Ascending aorta (tissue), 2 donors: ENCODE measurements at regions not wholly inside any gene's neighbourhood (a gene's known extent, or its start where the extent isn't known, plus 50 kb on each side); places are given as distances from the start of the nearest gene placed in this dataset.

Experiments used
- DNase-seq, 2 donors: peaks; one replicate each; pipeline ENCODE4 v3.0.0-alpha.2; 2019; ENCODE audit warnings: low spot score in 2 of 2
- H3K27ac ChIP-seq, 2 donors: fragments of 200-600 bp; sonication (generic); one replicate each; pipeline ENCODE4 v1.5.1; 2016 to 2017; ENCODE audit warnings: mild to moderate bottlenecking in 1 of 2
- H3K27me3 ChIP-seq: fragments of 200-600 bp; sonication (generic); one replicate; pipeline ENCODE4 v1.5.1; 2017
- H3K36me3 ChIP-seq, 2 donors: fragments of 200-600 bp; sonication (generic); one replicate each; pipeline ENCODE4 v1.5.1; 2016
- H3K4me1 ChIP-seq, 2 donors: fragments of 200-600 bp; sonication (generic); one replicate each; pipeline ENCODE4 v1.5.1; 2016 to 2017; ENCODE audit warnings: mild to moderate bottlenecking in 1 of 2
- H3K4me3 ChIP-seq, 2 donors: fragments of 200-600 bp; sonication (generic); one replicate each; pipeline ENCODE4 v1.5.1; 2016 to 2017; ENCODE audit warnings: mild to moderate bottlenecking in 1 of 2
- H3K9me3 ChIP-seq, 2 donors: fragments of 200-600 bp; sonication (generic); one replicate each; pipeline ENCODE4 v1.5.1; 2016
- intact Hi-C: fragments of 100-400 bp; cut with DNase I; formaldehyde crosslinking; loops from one replicate; pipeline ENCODE4 v1.15.1; 2023
- TF ChIP-seq, protein P1 (sequence below), 3 experiments: fragments of 200-600 bp in 2 of 3; fragments of 450-650 bp in 1 of 3; sonication (generic) in 2 of 3; IDR thresholded peaks; one replicate each; pipeline ENCODE4 v1.5.1; 2016 to 2019; ENCODE audit warnings: antibody characterized with exemption in 3 of 3, mild to moderate bottlenecking in 1 of 3, moderate library complexity in 1 of 3

DNA sequence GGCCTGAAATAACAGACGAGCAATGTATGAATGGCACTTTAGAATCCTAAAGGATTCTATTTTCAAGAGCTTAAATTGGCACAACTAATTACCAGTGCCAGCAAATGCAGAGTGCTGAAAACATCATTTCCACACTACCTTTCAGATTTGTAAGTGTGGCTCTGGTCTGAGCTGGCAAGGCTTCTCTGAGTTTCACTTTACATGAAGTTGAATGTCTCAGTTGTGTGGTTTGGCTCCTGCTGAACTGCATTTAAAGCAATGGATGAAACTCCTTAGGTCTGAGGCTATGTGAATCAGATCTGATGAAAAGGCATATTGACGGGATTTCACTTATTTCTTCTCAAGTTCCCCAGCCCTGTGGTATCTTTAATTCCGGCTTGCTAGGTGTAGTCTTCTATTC lies 114.8 kb upstream of the PTGFR start:
- TF ChIP-seq, protein P1, sequence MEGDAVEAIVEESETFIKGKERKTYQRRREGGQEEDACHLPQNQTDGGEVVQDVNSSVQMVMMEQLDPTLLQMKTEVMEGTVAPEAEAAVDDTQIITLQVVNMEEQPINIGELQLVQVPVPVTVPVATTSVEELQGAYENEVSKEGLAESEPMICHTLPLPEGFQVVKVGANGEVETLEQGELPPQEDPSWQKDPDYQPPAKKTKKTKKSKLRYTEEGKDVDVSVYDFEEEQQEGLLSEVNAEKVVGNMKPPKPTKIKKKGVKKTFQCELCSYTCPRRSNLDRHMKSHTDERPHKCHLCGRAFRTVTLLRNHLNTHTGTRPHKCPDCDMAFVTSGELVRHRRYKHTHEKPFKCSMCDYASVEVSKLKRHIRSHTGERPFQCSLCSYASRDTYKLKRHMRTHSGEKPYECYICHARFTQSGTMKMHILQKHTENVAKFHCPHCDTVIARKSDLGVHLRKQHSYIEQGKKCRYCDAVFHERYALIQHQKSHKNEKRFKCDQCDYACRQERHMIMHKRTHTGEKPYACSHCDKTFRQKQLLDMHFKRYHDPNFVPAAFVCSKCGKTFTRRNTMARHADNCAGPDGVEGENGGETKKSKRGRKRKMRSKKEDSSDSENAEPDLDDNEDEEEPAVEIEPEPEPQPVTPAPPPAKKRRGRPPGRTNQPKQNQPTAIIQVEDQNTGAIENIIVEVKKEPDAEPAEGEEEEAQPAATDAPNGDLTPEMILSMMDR (IDR thresholded peaks at IDR 0.05), result no peak
- intact Hi-C loops, result no loop called here
- no peak for DNase-seq
- H3K4me3 ChIP-seq, result no peak overlapping the region
- no peaks in the 10 kb centered on the region for H3K4me1 ChIP-seq
- H3K27me3 ChIP-seq, result no peaks in the 10 kb centered on the region
- H3K27ac ChIP-seq, result no peak overlapping the region
- H3K9me3 ChIP-seq, result no peaks in the 10 kb centered on the region
- H3K36me3 ChIP-seq, result no peaks in the 10 kb centered on the region

DNA sequence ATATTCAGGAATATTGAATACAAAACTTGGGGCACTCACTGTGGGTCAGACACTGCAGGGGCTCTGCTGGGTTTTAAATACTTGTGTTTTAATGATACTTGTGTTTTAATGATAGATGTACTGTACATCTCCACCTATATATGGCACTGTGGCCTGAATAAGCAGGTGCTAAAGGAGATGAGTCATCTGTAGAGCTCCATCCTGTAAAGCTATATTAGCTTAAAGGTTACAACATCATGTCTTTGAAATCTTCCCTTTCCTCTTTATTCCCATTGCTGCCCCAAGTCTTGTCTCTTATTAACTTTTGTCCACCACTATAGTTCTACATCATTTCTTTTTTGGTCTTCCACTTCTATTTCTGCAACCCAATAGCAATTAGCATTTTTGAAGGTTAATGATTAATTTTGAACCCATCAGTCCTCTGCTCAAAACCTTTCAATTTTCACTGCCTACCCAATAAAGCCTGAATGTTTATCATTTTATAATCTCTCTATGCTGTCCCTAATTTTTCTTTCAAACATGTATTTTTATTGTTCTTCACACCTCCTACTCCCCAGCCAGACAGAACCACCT lies 113.3 kb upstream of the PTGFR start:
- Histone ChIP-seq H3K4me1 (no peaks in the 10 kb centered on the region), H3K36me3 (no peaks in the 10 kb centered on the region), H3K9me3 (no peaks in the 10 kb centered on the region), H3K27me3 (no peaks in the 10 kb centered on the region), H3K27ac (no peak overlapping the region), H3K4me3 (no peak overlapping the region)
- TF ChIP-seq, protein P1 (IDR thresholded peaks at IDR 0.05), result no peak
- intact Hi-C loops, result no loop called here
- DNase-seq, result no peak

DNA sequence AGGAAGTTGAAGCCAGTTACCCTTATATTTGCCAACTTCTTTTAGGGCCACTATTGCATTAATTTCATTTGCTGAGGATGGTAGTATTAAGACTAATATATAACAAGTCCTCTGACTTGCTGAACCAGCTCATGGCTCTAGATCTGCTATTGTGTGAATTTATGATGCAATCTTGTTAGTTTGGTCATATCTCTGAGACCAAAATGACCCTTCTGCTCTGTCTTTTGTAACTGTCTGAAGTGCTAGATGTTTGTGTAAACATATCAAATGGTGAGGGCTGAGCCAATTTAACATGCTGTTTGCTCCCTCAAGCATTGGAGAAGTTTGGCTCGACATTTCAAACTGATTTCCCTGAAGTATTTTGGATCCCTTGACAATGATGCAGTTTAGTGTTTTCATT lies 106.9 kb upstream of the PTGFR start:
- no peak for DNase-seq
- H3K36me3 ChIP-seq, result no peaks in the 10 kb centered on the region
- intact Hi-C loops, result no loop called here
- H3K4me1 ChIP-seq, result no peaks in the 10 kb centered on the region
- H3K27ac ChIP-seq, result no peak overlapping the region
- no peaks in the 10 kb centered on the region for H3K27me3 ChIP-seq
- H3K9me3 ChIP-seq, result no peaks in the 10 kb centered on the region
- TF ChIP-seq, protein P1 (IDR thresholded peaks at IDR 0.05), result no peak
- H3K4me3 ChIP-seq, result no peak overlapping the region

DNA sequence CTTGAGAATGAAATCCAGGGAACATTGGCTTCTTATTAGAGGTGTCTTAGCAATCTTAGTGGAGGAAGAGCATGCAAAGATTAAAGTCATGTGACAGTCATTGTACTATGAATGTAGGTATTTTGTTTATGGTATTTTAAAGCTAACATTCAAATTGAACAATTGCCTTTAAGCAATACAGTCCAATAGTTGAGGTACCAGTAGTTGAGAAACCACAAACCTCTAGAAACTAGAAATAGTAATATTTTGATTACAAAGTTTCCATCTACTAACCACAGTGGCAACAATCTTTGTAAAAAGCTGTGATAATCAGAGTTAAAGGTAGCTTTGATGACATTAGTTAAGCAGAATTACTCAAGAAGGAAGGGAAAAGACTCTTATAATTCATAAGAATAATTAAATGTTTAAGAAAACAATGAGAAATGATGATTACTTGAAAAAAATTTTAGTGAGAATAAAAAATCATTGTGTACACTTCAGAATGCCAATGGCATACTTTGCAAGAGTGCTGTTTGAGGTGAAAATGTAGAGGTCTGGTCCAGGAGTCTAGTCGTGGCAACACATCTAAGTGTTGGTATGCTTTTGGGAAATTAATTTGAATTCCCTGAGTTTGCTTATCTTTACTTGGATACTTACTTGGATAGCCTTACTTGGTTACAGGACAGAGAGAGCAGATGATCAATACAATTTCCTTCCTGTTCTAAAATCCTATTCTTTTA lies 104.9 kb upstream of the PTGFR start:
- H3K27ac ChIP-seq, result no peak overlapping the region
- H3K36me3 ChIP-seq, result no peaks in the 10 kb centered on the region
- no peaks in the 10 kb centered on the region for H3K9me3 ChIP-seq
- TF ChIP-seq, protein P1 (IDR thresholded peaks at IDR 0.05), result no peak
- no peaks in the 10 kb centered on the region for H3K27me3 ChIP-seq
- intact Hi-C loops, result no loop called here
- H3K4me3 ChIP-seq, result no peak overlapping the region
- no peaks in the 10 kb centered on the region for H3K4me1 ChIP-seq
- DNase-seq, result no peak

DNA sequence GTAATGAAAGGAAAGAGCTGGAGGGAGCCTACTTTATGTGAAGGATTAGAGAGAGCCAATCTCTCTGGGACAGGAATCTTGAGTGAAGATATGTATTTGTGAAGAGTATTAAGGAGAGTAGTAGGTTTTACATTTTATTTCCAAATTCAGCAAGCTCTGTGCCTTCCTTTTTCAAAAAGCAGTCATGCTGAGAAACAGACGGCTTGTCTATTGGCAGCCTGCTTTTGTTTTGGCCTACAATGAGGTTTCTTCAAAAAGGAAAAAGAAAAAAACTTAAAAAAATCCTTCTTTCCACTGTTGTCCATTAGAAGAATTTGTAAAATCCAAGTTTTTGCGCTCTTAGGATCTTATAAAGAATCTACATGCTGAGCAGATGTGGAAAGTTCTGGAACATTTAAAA lies 103.6 kb upstream of the PTGFR start:
- no peaks in the 10 kb centered on the region for H3K36me3 ChIP-seq
- no peak overlapping the region for H3K4me3 ChIP-seq
- TF ChIP-seq, protein P1 (IDR thresholded peaks at IDR 0.05), result no peak
- H3K9me3 ChIP-seq, result no peaks in the 10 kb centered on the region
- H3K4me1 ChIP-seq, result no peaks in the 10 kb centered on the region
- intact Hi-C loops, result no loop called here
- DNase-seq, result no peak
- H3K27ac ChIP-seq, result no peak overlapping the region
- H3K27me3 ChIP-seq, result no peaks in the 10 kb centered on the region
